ENCODE measurements at regions not wholly inside any gene's neighbourhood (a gene's known extent, or its start where the extent isn't known, plus 50 kb on each side); places are given as distances from the start of the nearest gene placed in this dataset.

- DNase-seq (no peak), ATAC-seq (ENCODE audit: low read depth in 2 of 2) (no peak)
- Mint-ChIP-seq H3K36me3 (no peaks in the 10 kb centered on the region), H3K4me1 (no peaks in the 10 kb centered on the region), H3K27me3 (no peaks in the 10 kb centered on the region), H3K4me3 (no peak overlapping the region), H3K27ac (no peak overlapping the region), H3K9me3 (peaks cover 0 to 4% (median 0%) of the 10 kb centered on the region in 7 donors)
- Histone ChIP-seq H3K27ac (ENCODE audit: insufficient read depth, low read length, poor library complexity, severe bottlenecking) (no peak overlapping the region), H3K9me3 (ENCODE audit: control insufficient read depth in 2 of 2, low read length in 2 of 2) (no peaks in the 10 kb centered on the region), H3K36me3 (ENCODE audit: control insufficient read depth, insufficient read depth, low read length) (no peaks in the 10 kb centered on the region), H3K4me1 (ENCODE audit: control insufficient read depth, insufficient read depth, low read length, poor library complexity, severe bottlenecking) (no peaks in the 10 kb centered on the region), H3K4me3 (ENCODE audit: low read depth, low read length) (no peak overlapping the region), H3K27me3 (ENCODE audit: control insufficient read depth, insufficient read depth, low read length) (no peaks in the 10 kb centered on the region)
Observed at GRCh38 chr13:73464758-73465616, 406.2 kb downstream of the KLF5 start.

- Mint-ChIP-seq H3K27ac (no peak overlapping the region), H3K9me3 (peaks cover 0 to 8% (median 2%) of the 10 kb centered on the region in 7 donors), H3K4me1 (no peaks in the 10 kb centered on the region), H3K36me3 (no peaks in the 10 kb centered on the region), H3K27me3 (peaks cover 9% of the 10 kb centered on the region), H3K4me3 (no peak overlapping the region)
- Histone ChIP-seq H3K4me1 (ENCODE audit: control insufficient read depth, insufficient read depth, low read length, poor library complexity, severe bottlenecking) (no peaks in the 10 kb centered on the region), H3K27ac (ENCODE audit: insufficient read depth, low read length, poor library complexity, severe bottlenecking) (no peak overlapping the region), H3K4me3 (ENCODE audit: low read depth, low read length) (no peak overlapping the region), H3K36me3 (ENCODE audit: control insufficient read depth, insufficient read depth, low read length) (no peaks in the 10 kb centered on the region), H3K9me3 (ENCODE audit: control insufficient read depth in 2 of 2, low read length in 2 of 2) (no peaks in the 10 kb centered on the region), H3K27me3 (ENCODE audit: control insufficient read depth, insufficient read depth, low read length) (no peaks in the 10 kb centered on the region)
- DNase-seq (no peak), ATAC-seq (ENCODE audit: low read depth in 2 of 2) (no peak)
Observed at GRCh38 chr13:73462241-73462640, 403.4 kb downstream of the KLF5 start.

GRCh38 chr13:73451221-73452029 is 392.6 kb downstream of the KLF5 start:
- Histone ChIP-seq H3K9me3 (ENCODE audit: control insufficient read depth in 2 of 2, low read length in 2 of 2) (no peaks in the 10 kb centered on the region), H3K4me3 (ENCODE audit: low read depth, low read length) (no peak overlapping the region), H3K27ac (ENCODE audit: insufficient read depth, low read length, poor library complexity, severe bottlenecking) (no peak overlapping the region), H3K4me1 (ENCODE audit: control insufficient read depth, insufficient read depth, low read length, poor library complexity, severe bottlenecking) (no peaks in the 10 kb centered on the region), H3K27me3 (ENCODE audit: control insufficient read depth, insufficient read depth, low read length) (no peaks in the 10 kb centered on the region), H3K36me3 (ENCODE audit: control insufficient read depth, insufficient read depth, low read length) (no peaks in the 10 kb centered on the region)
- Mint-ChIP-seq H3K36me3 (no peaks in the 10 kb centered on the region), H3K27ac (no peak overlapping the region), H3K4me3 (no peak overlapping the region), H3K27me3 (no peaks in the 10 kb centered on the region), H3K9me3 (peaks cover 0 to 9% (median 0%) of the 10 kb centered on the region in 7 donors), H3K4me1 (no peaks in the 10 kb centered on the region)
- DNase-seq (no peak), ATAC-seq (ENCODE audit: low read depth in 2 of 2) (no peak)

- H3K36me3 ChIP-seq (ENCODE audit: control insufficient read depth, insufficient read depth, low read length): no peaks in the 10 kb centered on the region
- H3K27me3 ChIP-seq (ENCODE audit: control insufficient read depth, insufficient read depth, low read length): no peaks in the 10 kb centered on the region
- ATAC-seq (ENCODE audit: low read depth in 2 of 2): no peak
- H3K36me3 Mint-ChIP-seq: no peaks in the 10 kb centered on the region
- H3K4me1 ChIP-seq (ENCODE audit: control insufficient read depth, insufficient read depth, low read length, poor library complexity, severe bottlenecking): no peaks in the 10 kb centered on the region
- no peak overlapping the region for H3K27ac Mint-ChIP-seq
- H3K4me3 Mint-ChIP-seq: no peak overlapping the region
- no peaks in the 10 kb centered on the region for H3K4me1 Mint-ChIP-seq
- DNase-seq: no peak
- no peak overlapping the region for H3K4me3 ChIP-seq (ENCODE audit: low read depth, low read length)
- no peaks in the 10 kb centered on the region for H3K27me3 Mint-ChIP-seq
- H3K9me3 ChIP-seq (ENCODE audit: control insufficient read depth in 2 of 2, low read length in 2 of 2): no peaks in the 10 kb centered on the region
- H3K9me3 Mint-ChIP-seq: peaks cover 0 to 5% (median 0%) of the 10 kb centered on the region in 7 donors
- no peak overlapping the region for H3K27ac ChIP-seq (ENCODE audit: insufficient read depth, low read length, poor library complexity, severe bottlenecking)
Observed at GRCh38 chr13:73450583-73450982, 391.8 kb downstream of the KLF5 start.

- DNase-seq (no peak), ATAC-seq (ENCODE audit: low read depth in 2 of 2) (no peak)
- no peak overlapping the region for H3K27ac ChIP-seq (ENCODE audit: insufficient read depth, low read length, poor library complexity, severe bottlenecking)
- no peak overlapping the region for H3K4me3 Mint-ChIP-seq
- H3K4me1 ChIP-seq (ENCODE audit: control insufficient read depth, insufficient read depth, low read length, poor library complexity, severe bottlenecking): no peaks in the 10 kb centered on the region
- no peaks in the 10 kb centered on the region for H3K36me3 Mint-ChIP-seq
- H3K36me3 ChIP-seq (ENCODE audit: control insufficient read depth, insufficient read depth, low read length): no peaks in the 10 kb centered on the region
- H3K27me3 Mint-ChIP-seq: no peaks in the 10 kb centered on the region
- no peaks in the 10 kb centered on the region for H3K9me3 ChIP-seq (ENCODE audit: control insufficient read depth in 2 of 2, low read length in 2 of 2)
- H3K4me3 ChIP-seq (ENCODE audit: low read depth, low read length): no peak overlapping the region
- no peak overlapping the region for H3K27ac Mint-ChIP-seq
- H3K9me3 Mint-ChIP-seq: peaks cover 0 to 11% (median 2%) of the 10 kb centered on the region in 7 donors
- no peaks in the 10 kb centered on the region for H3K27me3 ChIP-seq (ENCODE audit: control insufficient read depth, insufficient read depth, low read length)
- no peaks in the 10 kb centered on the region for H3K4me1 Mint-ChIP-seq
Observed at GRCh38 chr13:73449252-73449651, 390.4 kb downstream of the KLF5 start.

- Histone ChIP-seq H3K36me3 (ENCODE audit: control insufficient read depth, insufficient read depth, low read length) (no peaks in the 10 kb centered on the region), H3K9me3 (ENCODE audit: control insufficient read depth in 2 of 2, low read length in 2 of 2) (peaks cover 24 to 39% of the 10 kb centered on the region in 2 experiments), H3K27ac (ENCODE audit: insufficient read depth, low read length, poor library complexity, severe bottlenecking) (no peak overlapping the region), H3K27me3 (ENCODE audit: control insufficient read depth, insufficient read depth, low read length) (no peaks in the 10 kb centered on the region), H3K4me3 (ENCODE audit: low read depth, low read length) (no peak overlapping the region), H3K4me1 (ENCODE audit: control insufficient read depth, insufficient read depth, low read length, poor library complexity, severe bottlenecking) (no peaks in the 10 kb centered on the region)
- Mint-ChIP-seq H3K27ac (no peak overlapping the region), H3K4me3 (no peak overlapping the region), H3K36me3 (no peaks in the 10 kb centered on the region), H3K27me3 (no peaks in the 10 kb centered on the region), H3K9me3 (peaks cover 2 to 39% (median 8%) of the 10 kb centered on the region in 7 donors), H3K4me1 (no peaks in the 10 kb centered on the region)
- DNase-seq: peak in 1 of 3 donors; percentile 7
- no peak for ATAC-seq (ENCODE audit: low read depth in 2 of 2)
Observed at GRCh38 chr13:73440296-73440895, 381.6 kb downstream of the KLF5 start.

- H3K36me3 ChIP-seq (ENCODE audit: control insufficient read depth, insufficient read depth, low read length): no peaks in the 10 kb centered on the region
- H3K4me3 Mint-ChIP-seq: no peak overlapping the region
- H3K4me1 ChIP-seq (ENCODE audit: control insufficient read depth, insufficient read depth, low read length, poor library complexity, severe bottlenecking): no peaks in the 10 kb centered on the region
- H3K4me1 Mint-ChIP-seq: peaks cover 0 to 2% (median 0%) of the 10 kb centered on the region in 4 donors
- H3K27ac Mint-ChIP-seq: no peak overlapping the region
- no peak overlapping the region for H3K4me3 ChIP-seq (ENCODE audit: low read depth, low read length)
- no peak for ATAC-seq (ENCODE audit: low read depth in 2 of 2)
- no peak overlapping the region for H3K27ac ChIP-seq (ENCODE audit: insufficient read depth, low read length, poor library complexity, severe bottlenecking)
- H3K36me3 Mint-ChIP-seq: no peaks in the 10 kb centered on the region
- H3K27me3 ChIP-seq (ENCODE audit: control insufficient read depth, insufficient read depth, low read length): no peaks in the 10 kb centered on the region
- peaks cover 5 to 14% (median 10%) of the 10 kb centered on the region in 7 donors for H3K9me3 Mint-ChIP-seq
- H3K9me3 ChIP-seq (ENCODE audit: control insufficient read depth in 2 of 2, low read length in 2 of 2): peaks cover 3 to 9% of the 10 kb centered on the region in 2 experiments
- DNase-seq: no peak
- no peaks in the 10 kb centered on the region for H3K27me3 Mint-ChIP-seq
Observed at GRCh38 chr13:73433890-73434289, 375.1 kb downstream of the KLF5 start.

All from CD4-positive, CD25-positive, alpha-beta regulatory T cell (primary cell).